Caco-2 (cell line): ENCODE measurements at regions not wholly inside any gene's neighbourhood (a gene's known extent, or its start where the extent isn't known, plus 50 kb on each side); places are given as distances from the start of the nearest gene placed in this dataset.
"Not testable (repeated sequence)": the region's sequence is repeated elsewhere in the genome, so short reads cannot be mapped to it uniquely, and the experiment has no call there.

Experiments
- BruUV-seq: library from RNA; stranded (reverse); fragments of 400-500 nt; replicated peaks from 2 replicates; lab custom pipeline; 2021; lab: Mats Ljungman, UMichigan
- CTCF ChIA-PET: fragments of 300-600 bp; sonication (Branson Sonifier 250); formaldehyde crosslinking; loops from one replicate; lab custom pipeline; 2022; ENCODE audit warnings: antibody characterized with exemption; lab: Charles Lee
- POLR2A ChIA-PET: fragments of 300-600 bp; sonication (Branson Sonifier 250); formaldehyde crosslinking; loops from one replicate; lab custom pipeline; 2022; ENCODE audit warnings: antibody characterized with exemption; lab: Charles Lee
- DNase-seq, 2 experiments: peaks; one replicate each; pipeline versions ENCODE4 v3.0.0 to v3.0.0-alpha.2; 2020 to 2022
- H3K27me3 ChIP-seq: replicated peaks from 2 replicates; pipeline ENCODE4 v1.6.0; 2011; ENCODE audit warnings: low read length; ENCODE audit not compliant: control insufficient read depth, insufficient read depth
- H3K36me3 ChIP-seq: 2 replicates; pipeline ENCODE4 v1.5.1; 2011; ENCODE audit warnings: low read length; ENCODE audit not compliant: control insufficient read depth, insufficient read depth
- H3K4me1 ChIP-seq: fragments of 250-450 bp; sonication (Bioruptor Pico); 2 replicates; pipeline ENCODE4 v1.5.1; 2020; ENCODE audit warnings: mild to moderate bottlenecking
- H3K4me3 ChIP-seq: 2 replicates; pipeline ENCODE4 v1.5.1; 2011; ENCODE audit warnings: low read depth, mild to moderate bottlenecking, control low read depth, low read length
- H3K9me3 ChIP-seq: fragments of 250-450 bp; sonication (Bioruptor Pico); 2 replicates; pipeline ENCODE4 v1.5.1; 2020; ENCODE audit warnings: mild to moderate bottlenecking, moderate library complexity
- H3K27ac Mint-ChIP-seq: one replicate; pipeline ENCODE4 v1.8.0; 2022; ENCODE audit warnings: mixed read lengths; ENCODE audit not compliant: unreplicated experiment
- H3K27me3 Mint-ChIP-seq: one replicate; pipeline ENCODE4 v1.8.0; 2022; ENCODE audit warnings: mixed read lengths; ENCODE audit not compliant: insufficient read depth, unreplicated experiment
- H3K36me3 Mint-ChIP-seq: one replicate; pipeline ENCODE4 v1.8.0; 2022; ENCODE audit warnings: mild to moderate bottlenecking, mixed read lengths; ENCODE audit not compliant: insufficient read depth, unreplicated experiment
- H3K4me1 Mint-ChIP-seq: one replicate; pipeline ENCODE4 v1.8.0; 2022; ENCODE audit warnings: low read depth, mixed read lengths; ENCODE audit not compliant: unreplicated experiment
- H3K4me3 Mint-ChIP-seq: one replicate; pipeline ENCODE4 v1.8.0; 2022; ENCODE audit warnings: mild to moderate bottlenecking, moderate library complexity, mixed read lengths; ENCODE audit not compliant: unreplicated experiment
- H3K9me3 Mint-ChIP-seq: one replicate; pipeline ENCODE4 v1.8.0; 2022; ENCODE audit warnings: mixed read lengths; ENCODE audit not compliant: unreplicated experiment
- intact Hi-C: fragments of 100-400 bp; cut with micrococcal nuclease; formaldehyde crosslinking; loops from one replicate; pipeline ENCODE4 v1.10.0; 2022; ENCODE audit not compliant: unreplicated experiment
- TF ChIP-seq, protein P1 (sequence below), 2 experiments: fragments of 200-600 bp in 1 of 2; IDR thresholded peaks; 1 replicate in 1 of 2; 2 replicates in 1 of 2; pipeline versions ENCODE4 v1.5.1 to v1.8.0; 2011 to 2022; ENCODE audit warnings: antibody characterized with exemption in 1 of 2, control low read depth in 1 of 2, inconsistent platforms in 1 of 2, low read depth in 1 of 2, low read length in 1 of 2, mild to moderate bottlenecking in 1 of 2, moderate library complexity in 1 of 2; ENCODE audit not compliant: insufficient read depth in 1 of 2, severe bottlenecking in 1 of 2, unreplicated experiment in 1 of 2

DNA sequence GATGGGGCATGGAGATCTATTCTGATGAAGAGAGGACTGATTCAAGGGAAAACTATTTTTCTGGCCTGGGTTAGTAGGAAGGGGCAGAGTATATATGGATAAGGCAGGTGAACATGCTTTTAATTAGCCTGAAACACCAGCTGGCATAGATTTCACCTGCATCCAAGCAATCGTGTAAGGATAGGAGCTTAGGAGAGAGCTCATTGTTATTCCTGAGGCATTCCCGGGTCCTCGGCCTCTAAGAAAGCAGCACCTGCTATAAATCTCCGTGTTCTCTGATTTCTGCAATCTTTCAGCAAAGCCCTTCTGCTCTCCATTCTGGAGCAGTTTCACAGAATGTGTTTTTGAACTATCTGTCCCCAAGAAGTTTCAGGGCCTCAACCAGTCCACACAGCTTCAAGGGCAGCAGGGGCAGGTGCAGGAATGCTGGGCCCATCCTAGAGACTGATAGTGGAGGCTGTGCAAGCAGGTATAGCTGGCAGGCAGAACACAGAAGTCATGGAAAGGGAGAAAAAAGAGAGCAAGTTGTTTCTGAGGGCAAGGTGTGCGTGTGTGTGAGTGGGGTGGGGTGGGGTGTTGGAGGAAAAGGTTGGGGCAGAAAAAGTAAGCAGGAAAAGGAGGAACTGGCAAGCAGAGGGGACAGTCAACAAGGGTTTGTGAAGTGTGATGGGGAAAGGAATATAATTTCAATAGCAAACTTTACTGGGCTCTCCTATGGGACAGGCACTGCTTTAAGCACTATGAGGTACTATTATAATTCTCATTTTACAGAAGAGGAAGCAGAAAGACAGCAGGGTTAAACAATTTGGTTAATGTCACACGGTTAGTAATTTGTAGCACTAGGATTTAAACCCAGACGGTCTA lies 203.7 kb upstream of the SSTR1 start:
- no peaks in the 10 kb centered on the region for H3K27me3 ChIP-seq
- no peaks in the 10 kb centered on the region for H3K36me3 ChIP-seq
- BruUV-seq, result no TSS peak
- TF ChIP-seq, protein P1, sequence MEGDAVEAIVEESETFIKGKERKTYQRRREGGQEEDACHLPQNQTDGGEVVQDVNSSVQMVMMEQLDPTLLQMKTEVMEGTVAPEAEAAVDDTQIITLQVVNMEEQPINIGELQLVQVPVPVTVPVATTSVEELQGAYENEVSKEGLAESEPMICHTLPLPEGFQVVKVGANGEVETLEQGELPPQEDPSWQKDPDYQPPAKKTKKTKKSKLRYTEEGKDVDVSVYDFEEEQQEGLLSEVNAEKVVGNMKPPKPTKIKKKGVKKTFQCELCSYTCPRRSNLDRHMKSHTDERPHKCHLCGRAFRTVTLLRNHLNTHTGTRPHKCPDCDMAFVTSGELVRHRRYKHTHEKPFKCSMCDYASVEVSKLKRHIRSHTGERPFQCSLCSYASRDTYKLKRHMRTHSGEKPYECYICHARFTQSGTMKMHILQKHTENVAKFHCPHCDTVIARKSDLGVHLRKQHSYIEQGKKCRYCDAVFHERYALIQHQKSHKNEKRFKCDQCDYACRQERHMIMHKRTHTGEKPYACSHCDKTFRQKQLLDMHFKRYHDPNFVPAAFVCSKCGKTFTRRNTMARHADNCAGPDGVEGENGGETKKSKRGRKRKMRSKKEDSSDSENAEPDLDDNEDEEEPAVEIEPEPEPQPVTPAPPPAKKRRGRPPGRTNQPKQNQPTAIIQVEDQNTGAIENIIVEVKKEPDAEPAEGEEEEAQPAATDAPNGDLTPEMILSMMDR (IDR thresholded peaks at IDR 0.05; ENCODE audit: insufficient read depth in 1 of 2, low read depth in 1 of 2, low read length in 1 of 2, severe bottlenecking in 1 of 2, unreplicated experiment in 1 of 2), result no peak
- peaks cover 2% of the 10 kb centered on the region for H3K27me3 Mint-ChIP-seq
- no peak overlapping the region for H3K27ac Mint-ChIP-seq
- H3K36me3 Mint-ChIP-seq, result no peaks in the 10 kb centered on the region
- H3K4me1 ChIP-seq, result no peaks in the 10 kb centered on the region
- ChIA-PET CTCF (no interaction called here), POLR2A (no interaction called here)
- no peak overlapping the region for H3K4me3 Mint-ChIP-seq
- DNase-seq, result no peak
- H3K9me3 Mint-ChIP-seq, result peaks cover 10% of the 10 kb centered on the region
- H3K4me1 Mint-ChIP-seq, result no peaks in the 10 kb centered on the region
- no peak overlapping the region for H3K4me3 ChIP-seq
- H3K9me3 ChIP-seq, result no peaks in the 10 kb centered on the region
- intact Hi-C loops, result no loop called here

GRCh38 chr14:38004610-38004879 lies 203.2 kb upstream of the SSTR1 start:
- TF ChIP-seq, protein P1 (IDR thresholded peaks at IDR 0.05; ENCODE audit: insufficient read depth in 1 of 2, low read depth in 1 of 2, low read length in 1 of 2, severe bottlenecking in 1 of 2, unreplicated experiment in 1 of 2), result no peak
- H3K27me3 Mint-ChIP-seq, result peaks cover 2% of the 10 kb centered on the region
- ChIA-PET POLR2A (no interaction called here), CTCF (no interaction called here)
- DNase-seq, result no peak
- H3K36me3 Mint-ChIP-seq, result no peaks in the 10 kb centered on the region
- Histone ChIP-seq H3K4me1 (no peaks in the 10 kb centered on the region), H3K9me3 (no peaks in the 10 kb centered on the region), H3K36me3 (no peaks in the 10 kb centered on the region), H3K27me3 (no peaks in the 10 kb centered on the region), H3K4me3 (no peak overlapping the region)
- H3K9me3 Mint-ChIP-seq, result peaks cover 16% of the 10 kb centered on the region
- H3K4me3 Mint-ChIP-seq, result no peak overlapping the region
- H3K27ac Mint-ChIP-seq, result no peak overlapping the region
- no peaks in the 10 kb centered on the region for H3K4me1 Mint-ChIP-seq
- BruUV-seq, result no TSS peak
- intact Hi-C loops, result no loop called here

DNA sequence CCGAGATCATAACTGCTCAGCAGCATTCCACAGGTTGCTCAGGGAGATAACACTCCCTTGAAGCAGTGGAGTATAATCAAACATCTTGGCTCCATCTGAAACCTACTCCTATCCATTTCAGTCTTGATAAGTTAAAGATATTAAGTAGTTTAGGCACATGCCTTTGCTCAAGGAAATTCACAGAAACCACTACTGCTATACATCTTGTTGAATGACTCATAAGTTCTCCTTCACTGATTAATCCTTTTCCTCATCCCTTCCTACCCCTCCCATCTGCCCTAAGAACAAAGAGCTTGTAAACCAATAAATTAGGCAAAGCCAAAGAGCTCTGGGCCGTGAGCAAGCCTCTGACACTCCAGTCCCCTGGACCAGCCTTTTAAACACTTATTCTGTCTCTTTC lies 196.5 kb upstream of the SSTR1 start:
- H3K27me3 Mint-ChIP-seq, H3K4me1 ChIP-seq, H3K4me1 Mint-ChIP-seq, H3K4me3 Mint-ChIP-seq, H3K9me3 ChIP-seq, H3K36me3 Mint-ChIP-seq, DNase-seq, H3K36me3 ChIP-seq, H3K27me3 ChIP-seq, POLR2A ChIA-PET, H3K4me3 ChIP-seq, H3K27ac Mint-ChIP-seq, CTCF ChIA-PET, BruUV-seq, intact Hi-C loops: not testable (repeated sequence)
- H3K9me3 Mint-ChIP-seq, result peaks cover 35% of the 10 kb centered on the region
